Thyroid gland (tissue), 4 donors: ENCODE measurements at regions not wholly inside any gene's neighbourhood (a gene's known extent, or its start where the extent isn't known, plus 50 kb on each side); places are given as distances from the start of the nearest gene placed in this dataset.

Source experiments
- POLR2A ChIP-seq, 2 donors: fragments of 450-650 bp; IDR thresholded peaks; one replicate each; pipeline ENCODE4 v1.6.1; 2017; ENCODE audit warnings: antibody characterized with exemption in 2 of 2, mild to moderate bottlenecking in 2 of 2, moderate library complexity in 1 of 2
- TF ChIP-seq, protein P1 (sequence below), 6 experiments: fragments of 200-600 bp in 3 of 6; fragments of 450-650 bp in 3 of 6; sonication (generic) in 3 of 6; IDR thresholded peaks; one replicate each; pipeline ENCODE4 v1.5.1; 2016 to 2019; ENCODE audit warnings: antibody characterized with exemption in 6 of 6, mild to moderate bottlenecking in 2 of 6, inconsistent platforms in 1 of 6, moderate library complexity in 1 of 6

DNA sequence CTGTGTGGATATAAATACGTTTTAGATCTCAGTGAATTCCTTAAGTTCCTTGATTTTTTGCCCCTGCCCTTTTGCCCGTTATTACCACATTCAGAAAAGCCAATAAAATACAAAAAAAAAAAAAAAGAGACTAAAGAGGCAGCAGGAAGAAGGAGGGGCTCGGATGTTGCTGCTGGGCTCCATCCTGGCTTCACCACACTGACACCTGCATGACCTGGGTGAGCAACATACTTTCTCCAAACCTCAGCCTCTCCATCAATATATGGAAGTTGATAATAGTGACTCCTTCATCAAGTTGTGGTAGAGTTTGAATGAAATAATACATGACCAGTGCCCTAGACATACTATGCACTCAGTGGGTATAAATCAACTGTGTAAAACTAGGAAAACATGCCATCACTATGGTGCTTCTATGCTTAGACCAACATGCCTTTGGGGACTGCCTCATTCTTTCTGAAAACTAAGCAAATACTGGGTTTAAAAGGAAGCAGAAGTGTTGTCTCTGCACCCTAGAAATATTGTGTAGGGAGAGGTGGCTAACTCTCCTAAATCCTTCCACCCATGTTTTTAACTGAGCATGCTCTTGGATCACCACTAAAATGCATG is 243.0 kb downstream of the PIK3R1 start:
- TF ChIP-seq, protein P1, sequence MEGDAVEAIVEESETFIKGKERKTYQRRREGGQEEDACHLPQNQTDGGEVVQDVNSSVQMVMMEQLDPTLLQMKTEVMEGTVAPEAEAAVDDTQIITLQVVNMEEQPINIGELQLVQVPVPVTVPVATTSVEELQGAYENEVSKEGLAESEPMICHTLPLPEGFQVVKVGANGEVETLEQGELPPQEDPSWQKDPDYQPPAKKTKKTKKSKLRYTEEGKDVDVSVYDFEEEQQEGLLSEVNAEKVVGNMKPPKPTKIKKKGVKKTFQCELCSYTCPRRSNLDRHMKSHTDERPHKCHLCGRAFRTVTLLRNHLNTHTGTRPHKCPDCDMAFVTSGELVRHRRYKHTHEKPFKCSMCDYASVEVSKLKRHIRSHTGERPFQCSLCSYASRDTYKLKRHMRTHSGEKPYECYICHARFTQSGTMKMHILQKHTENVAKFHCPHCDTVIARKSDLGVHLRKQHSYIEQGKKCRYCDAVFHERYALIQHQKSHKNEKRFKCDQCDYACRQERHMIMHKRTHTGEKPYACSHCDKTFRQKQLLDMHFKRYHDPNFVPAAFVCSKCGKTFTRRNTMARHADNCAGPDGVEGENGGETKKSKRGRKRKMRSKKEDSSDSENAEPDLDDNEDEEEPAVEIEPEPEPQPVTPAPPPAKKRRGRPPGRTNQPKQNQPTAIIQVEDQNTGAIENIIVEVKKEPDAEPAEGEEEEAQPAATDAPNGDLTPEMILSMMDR (IDR thresholded peaks at IDR 0.05) = no peak
- no peak for TF ChIP-seq POLR2A (IDR thresholded peaks at IDR 0.05)
